HCT116 (cell line): ENCODE measurements at regions not wholly inside any gene's neighbourhood (a gene's known extent, or its start where the extent isn't known, plus 50 kb on each side); places are given as distances from the start of the nearest gene placed in this dataset.
"Not testable (repeated sequence)": the region's sequence is repeated elsewhere in the genome, so short reads cannot be mapped to it uniquely, and the experiment has no call there.

Experiments used
- ATAC-seq: fragments of 200-7000 bp; cut with Tn5 transposase; 2 replicates; pipeline ENCODE4 v1.9.1; 2020; ENCODE audit warnings: mild to moderate bottlenecking, moderate library complexity
- BruUV-seq: library from RNA; stranded (reverse); fragments of 400-500 nt; replicated peaks from 2 replicates; lab custom pipeline; 2021; lab: Mats Ljungman, UMichigan
- CTCF ChIA-PET: fragments of 300-600 bp; sonication (Branson Sonifier 250); formaldehyde crosslinking; loops from one replicate; lab custom pipeline; 2021; ENCODE audit warnings: antibody characterized with exemption; lab: Charles Lee
- POLR2A ChIA-PET: fragments of 300-600, 350-600 bp; sonication (Branson Sonifier 250); formaldehyde crosslinking; loops from one replicate; lab custom pipeline; 2021; ENCODE audit warnings: antibody characterized with exemption; lab: Charles Lee
- RAD21 ChIA-PET, 2 experiments: fragments of 300-600 bp; sonication (Branson Sonifier 250); formaldehyde crosslinking; loops; one replicate each; lab custom pipeline; 2023; ENCODE audit warnings: low total read pairs in 2 of 2; ENCODE audit not compliant: uncharacterized antibody in 2 of 2, unreplicated experiment in 2 of 2, low non-redundant PET in 1 of 2; lab: Charles Lee
- DNase-seq: peaks from one replicate; pipeline ENCODE4 v3.0.0-alpha.2; 2010; ENCODE audit warnings: low read depth, low spot score
- H2AFZ ChIP-seq: fragments of 200-600 bp; shearing (Covaris generic), sonication (generic); 2 replicates; pipeline ENCODE4 v1.6.1; 2017; ENCODE audit warnings: low read depth, mixed run types, mixed read lengths, antibody characterized with exemption, low read length; ENCODE audit not compliant: poor library complexity, severe bottlenecking
- H3K27ac ChIP-seq: 2 replicates; pipeline ENCODE4 v1.5.1; 2012; ENCODE audit warnings: low read depth, low read length
- H3K27me3 ChIP-seq: fragments of 200-600 bp; sonication (generic); 2 replicates; pipeline ENCODE4 v1.6.1; 2016; ENCODE audit warnings: mixed run types, low read length, mixed read lengths; ENCODE audit not compliant: insufficient read depth
- H3K36me3 ChIP-seq, 2 experiments: fragments of 200-500 bp in 1 of 2; fragments of 200-600 bp in 1 of 2; sonication (Bioruptor generic) in 1 of 2; sonication (generic) in 1 of 2; 2 replicates each; pipeline versions ENCODE4 v1.5.1 to v1.6.1; 2014 to 2016; ENCODE audit warnings: low read length in 2 of 2, inconsistent platforms in 1 of 2, mixed read lengths in 1 of 2, mixed run types in 1 of 2; ENCODE audit not compliant: insufficient read depth in 2 of 2, control insufficient read depth in 1 of 2
- H3K4me1 ChIP-seq, 2 experiments: fragments of 200-600 bp in 1 of 2; sonication (generic) in 1 of 2; 2 replicates each; pipeline versions ENCODE4 v1.5.1 to v1.6.1; 2012 to 2017; ENCODE audit warnings: low read length in 2 of 2, inconsistent platforms in 1 of 2, mild to moderate bottlenecking in 1 of 2, mixed read lengths in 1 of 2, mixed run types in 1 of 2, moderate library complexity in 1 of 2; ENCODE audit not compliant: insufficient read depth in 2 of 2, control insufficient read depth in 1 of 2
- H3K4me2 ChIP-seq: fragments of 200-600 bp; sonication (generic); 2 replicates; pipeline ENCODE4 v1.6.1; 2017; ENCODE audit warnings: mixed run types, low read length, mixed read lengths
- H3K4me3 ChIP-seq, 2 experiments: fragments of 200-600 bp in 1 of 2; sonication (generic) in 1 of 2; replicated peaks in 1 of 2; 2 replicates each; pipeline ENCODE4 v1.5.1; 2011 to 2016; ENCODE audit warnings: low read length in 2 of 2, control low read depth in 1 of 2, low read depth in 1 of 2, mild to moderate bottlenecking in 1 of 2, mixed read lengths in 1 of 2, mixed run types in 1 of 2
- H3K79me2 ChIP-seq: fragments of 200-600 bp; sonication (generic); 2 replicates; pipeline ENCODE4 v1.6.1; 2017; ENCODE audit warnings: mild to moderate bottlenecking, mixed run types, low read length, moderate library complexity, mixed read lengths; ENCODE audit not compliant: insufficient read depth
- H3K9ac ChIP-seq: fragments of 200-600 bp; sonication (generic); 2 replicates; pipeline ENCODE4 v1.6.1; 2016; ENCODE audit warnings: low read length, mixed read lengths
- H3K9me2 ChIP-seq: fragments of 200-600 bp; sonication (generic), shearing (Covaris generic); 2 replicates; pipeline ENCODE4 v1.6.1; 2017; ENCODE audit warnings: mixed run types, mild to moderate bottlenecking, moderate library complexity; ENCODE audit not compliant: insufficient read depth
- H3K9me3 ChIP-seq, 2 experiments: fragments of 200-500 bp in 1 of 2; fragments of 200-600 bp in 1 of 2; sonication (Bioruptor generic) in 1 of 2; sonication (generic) in 1 of 2; 2 replicates each; pipeline ENCODE4 v1.6.1; 2014 to 2017; ENCODE audit warnings: low read length in 2 of 2, mixed read lengths in 2 of 2, inconsistent platforms in 1 of 2, low read depth in 1 of 2, mild to moderate bottlenecking in 1 of 2, mixed run types in 1 of 2, moderate library complexity in 1 of 2; ENCODE audit not compliant: control insufficient read depth in 1 of 2, insufficient read depth in 1 of 2
- H4K20me1 ChIP-seq: fragments of 200-600 bp; sonication (generic), shearing (Covaris generic); 2 replicates; pipeline ENCODE4 v1.6.1; 2017; ENCODE audit warnings: mixed run types, mild to moderate bottlenecking, moderate library complexity; ENCODE audit not compliant: insufficient read depth
- ATF3 ChIP-seq: IDR thresholded peaks from 2 replicates; pipeline ENCODE4 v1.6.1; 2012
- CEBPB ChIP-seq: IDR thresholded peaks from 2 replicates; pipeline ENCODE4 v1.6.1; 2012; ENCODE audit warnings: low read depth
- EGR1 ChIP-seq: IDR thresholded peaks from 2 replicates; pipeline ENCODE4 v1.6.1; 2012; ENCODE audit warnings: low read depth
- EZH2 ChIP-seq: fragments of 200-600 bp; sonication (generic); IDR thresholded peaks from 2 replicates; pipeline ENCODE4 v1.6.1; 2017; ENCODE audit warnings: antibody characterized with exemption, mixed run types
- FOSL1 ChIP-seq: IDR thresholded peaks from 2 replicates; pipeline ENCODE4 v1.6.1; 2012; ENCODE audit warnings: low read depth
- JUND ChIP-seq: IDR thresholded peaks from 2 replicates; pipeline ENCODE4 v1.6.1; 2012
- POLR2A ChIP-seq: IDR thresholded peaks from 2 replicates; pipeline ENCODE4 v1.7.0; 2011; ENCODE audit warnings: borderline replicate concordance; ENCODE audit not compliant: insufficient read depth, insufficient read length; ENCODE audit errors: extremely low read depth
- POLR2AphosphoS5 ChIP-seq: IDR thresholded peaks from 2 replicates; pipeline ENCODE4 v1.6.1; 2011; ENCODE audit warnings: mild to moderate bottlenecking, low read depth, low read length, moderate library complexity
- YY1 ChIP-seq: IDR thresholded peaks from 2 replicates; pipeline ENCODE4 v1.6.1; 2011; ENCODE audit warnings: low read length, low read depth, moderate library complexity, mild to moderate bottlenecking; ENCODE audit not compliant: insufficient replicate concordance; ENCODE audit errors: extremely low read depth
- ZBTB33 ChIP-seq: IDR thresholded peaks from 2 replicates; pipeline ENCODE4 v1.6.1; 2011; ENCODE audit warnings: mild to moderate bottlenecking, low read length, moderate library complexity; ENCODE audit not compliant: insufficient replicate concordance; ENCODE audit errors: extremely low read depth
- ZFX ChIP-seq: fragments of 450-650 bp; IDR thresholded peaks from 2 replicates; pipeline ENCODE4 v1.6.1; 2017
- intact Hi-C: fragments of 100-400 bp; cut with micrococcal nuclease; formaldehyde crosslinking; loops from 2 replicates; pipeline ENCODE4 v1.10.0; 2022
- TF ChIP-seq, protein P1 (sequence below), 3 experiments: fragments of 200-600 bp in 1 of 3; sonication (generic) in 1 of 3; IDR thresholded peaks in 2 of 3; conservative IDR thresholded peaks in 1 of 3; 2 replicates each; pipeline ENCODE4 v1.5.1; 2012 to 2017; ENCODE audit warnings: low read depth in 2 of 3, low read length in 2 of 3, antibody characterized with exemption in 1 of 3, borderline replicate concordance in 1 of 3, control low read depth in 1 of 3, mild to moderate bottlenecking in 1 of 3, mixed read lengths in 1 of 3, mixed run types in 1 of 3, moderate library complexity in 1 of 3; ENCODE audit not compliant: insufficient read depth in 1 of 3

DNA sequence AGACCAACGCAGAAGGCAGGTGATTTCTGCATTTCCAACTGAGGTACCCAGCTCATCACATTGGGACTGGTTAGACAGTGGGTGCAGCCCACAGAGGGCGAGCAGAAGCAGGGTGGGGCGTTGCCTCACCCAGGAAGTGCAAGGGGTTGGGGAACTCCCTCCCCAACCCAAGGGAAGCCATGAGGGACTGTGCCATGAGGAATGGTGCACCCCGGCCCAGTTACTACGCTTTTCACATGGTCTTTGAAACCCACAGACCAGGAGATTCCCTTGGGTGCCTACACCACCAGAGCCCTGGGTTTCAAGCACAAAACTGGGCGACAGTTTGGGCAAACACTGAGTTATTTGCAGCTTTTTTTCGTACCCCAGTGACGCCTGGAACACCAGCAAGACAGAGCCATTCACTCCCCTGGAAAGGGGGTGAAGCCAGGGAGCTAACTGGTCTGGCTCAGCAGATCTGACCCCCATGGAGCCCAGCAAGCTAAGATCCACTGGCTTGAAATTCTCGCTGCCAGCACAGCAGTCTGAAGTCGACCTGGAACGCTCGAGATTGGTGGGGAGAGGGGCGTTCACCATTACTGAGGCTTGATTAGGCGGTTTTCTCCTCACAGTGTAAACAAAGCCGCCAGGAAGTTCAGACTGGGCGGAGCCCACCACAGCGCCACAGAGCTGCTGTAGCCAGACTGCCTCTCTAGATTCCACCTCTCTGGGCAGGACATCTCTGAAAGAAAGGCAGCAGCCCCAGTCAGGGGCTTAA, 188.7 kb downstream of the HACE1 start:
- H3K79me2 ChIP-seq, H3K36me3 ChIP-seq, H3K4me2 ChIP-seq, H2AFZ ChIP-seq, intact Hi-C loops, DNase-seq, BruUV-seq, H3K27ac ChIP-seq, H3K4me3 ChIP-seq, H3K9me3 ChIP-seq, H3K4me1 ChIP-seq, RAD21 ChIA-PET, POLR2A ChIA-PET, H4K20me1 ChIP-seq, H3K27me3 ChIP-seq, H3K9me2 ChIP-seq, H3K9ac ChIP-seq, CTCF ChIA-PET, ATAC-seq: not testable (repeated sequence)

DNA sequence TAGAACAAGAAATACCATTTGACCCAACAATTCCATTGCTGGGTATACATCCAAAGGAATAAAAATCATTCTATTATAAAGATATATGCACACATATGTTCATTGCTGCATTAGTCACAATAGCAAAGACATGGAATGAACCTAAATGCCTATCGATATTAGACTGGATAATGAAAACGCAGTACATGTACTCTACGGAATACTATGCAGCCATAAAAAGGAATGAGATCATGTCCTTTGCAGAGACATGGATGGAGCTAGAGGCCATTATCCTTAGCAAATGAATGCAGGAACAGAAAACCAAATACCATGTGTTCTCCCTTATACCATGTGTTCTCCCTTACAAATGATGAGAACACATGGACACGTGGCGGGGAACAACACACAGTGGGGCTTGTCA, 190.2 kb downstream of the HACE1 start:
- Histone ChIP-seq H4K20me1 (no peaks in the 10 kb centered on the region), H3K27me3 (no peaks in the 10 kb centered on the region), H3K9me2 (no peaks in the 10 kb centered on the region), H3K4me2 (no peak overlapping the region), H3K79me2 (no peaks in the 10 kb centered on the region), H3K4me1 (no peaks in the 10 kb centered on the region), H2AFZ (no peak overlapping the region), H3K4me3 (no peak overlapping the region), H3K36me3 (no peaks in the 10 kb centered on the region), H3K9ac (no peak overlapping the region), H3K9me3 (no peaks in the 10 kb centered on the region), H3K27ac (no peak overlapping the region)
- ChIA-PET CTCF (no interaction called here), RAD21 (no interaction called here), POLR2A (no interaction called here)
- DNase-seq (no peak), ATAC-seq (no peak)
- BruUV-seq: no TSS peak
- no peak for TF ChIP-seq EZH2
- TF ChIP-seq ZFX: no peak
- TF ChIP-seq CEBPB: no peak
- TF ChIP-seq ATF3: no peak
- TF ChIP-seq JUND: no peak
- TF ChIP-seq FOSL1: no peak
- TF ChIP-seq ZBTB33: no peak
- no peak for TF ChIP-seq POLR2A
- no peak for TF ChIP-seq POLR2AphosphoS5
- TF ChIP-seq YY1: no peak
- no peak for TF ChIP-seq EGR1
- TF ChIP-seq, protein P1, sequence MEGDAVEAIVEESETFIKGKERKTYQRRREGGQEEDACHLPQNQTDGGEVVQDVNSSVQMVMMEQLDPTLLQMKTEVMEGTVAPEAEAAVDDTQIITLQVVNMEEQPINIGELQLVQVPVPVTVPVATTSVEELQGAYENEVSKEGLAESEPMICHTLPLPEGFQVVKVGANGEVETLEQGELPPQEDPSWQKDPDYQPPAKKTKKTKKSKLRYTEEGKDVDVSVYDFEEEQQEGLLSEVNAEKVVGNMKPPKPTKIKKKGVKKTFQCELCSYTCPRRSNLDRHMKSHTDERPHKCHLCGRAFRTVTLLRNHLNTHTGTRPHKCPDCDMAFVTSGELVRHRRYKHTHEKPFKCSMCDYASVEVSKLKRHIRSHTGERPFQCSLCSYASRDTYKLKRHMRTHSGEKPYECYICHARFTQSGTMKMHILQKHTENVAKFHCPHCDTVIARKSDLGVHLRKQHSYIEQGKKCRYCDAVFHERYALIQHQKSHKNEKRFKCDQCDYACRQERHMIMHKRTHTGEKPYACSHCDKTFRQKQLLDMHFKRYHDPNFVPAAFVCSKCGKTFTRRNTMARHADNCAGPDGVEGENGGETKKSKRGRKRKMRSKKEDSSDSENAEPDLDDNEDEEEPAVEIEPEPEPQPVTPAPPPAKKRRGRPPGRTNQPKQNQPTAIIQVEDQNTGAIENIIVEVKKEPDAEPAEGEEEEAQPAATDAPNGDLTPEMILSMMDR (IDR thresholded peaks at IDR 0.05 in 2 of 3, conservative IDR thresholded peaks at IDR 0.05 in 1 of 3; ENCODE audit: borderline replicate concordance in 1 of 3, insufficient read depth in 1 of 3, low read depth in 2 of 3, low read length in 2 of 3): no peak
- intact Hi-C loops: no loop called here
